Effector memory CD8-positive, alpha-beta T cell (primary cell): ENCODE measurements at regions not wholly inside any gene's neighbourhood (a gene's known extent, or its start where the extent isn't known, plus 50 kb on each side); places are given as distances from the start of the nearest gene placed in this dataset.

ENCODE experiments used
- ATAC-seq: fragments of 150-1000 bp; cut with Tn5 transposase; replicated peaks from 2 replicates; pipeline ENCODE4 v1.10.0; 2021; ENCODE audit warnings: mild to moderate bottlenecking, moderate library complexity
- DNase-seq, 3 experiments: peaks; one replicate each; pipeline ENCODE4 v3.0.0; 2021
- H3K27ac Mint-ChIP-seq, 2 donors: one replicate each; pipeline ENCODE4 v1.8.0; 2022; ENCODE audit warnings: mild to moderate bottlenecking in 2 of 2, mixed read lengths in 2 of 2, moderate library complexity in 2 of 2
- H3K27me3 Mint-ChIP-seq, 2 donors: one replicate each; pipeline ENCODE4 v1.8.0; 2022; ENCODE audit warnings: mixed read lengths in 2 of 2
- H3K36me3 Mint-ChIP-seq: one replicate; pipeline ENCODE4 v1.8.0; 2022; ENCODE audit warnings: mild to moderate bottlenecking, moderate library complexity, mixed read lengths; ENCODE audit not compliant: insufficient read depth
- H3K4me1 Mint-ChIP-seq, 2 donors: one replicate each; pipeline ENCODE4 v1.8.0; 2022; ENCODE audit warnings: low read depth in 2 of 2, mixed read lengths in 2 of 2
- H3K4me3 Mint-ChIP-seq, 2 donors: one replicate each; pipeline ENCODE4 v1.8.0; 2022; ENCODE audit warnings: mild to moderate bottlenecking in 2 of 2, mixed read lengths in 2 of 2, moderate library complexity in 2 of 2
- H3K9me3 Mint-ChIP-seq, 2 donors: one replicate each; pipeline ENCODE4 v1.8.0; 2022; ENCODE audit warnings: mixed read lengths in 2 of 2

DNA sequence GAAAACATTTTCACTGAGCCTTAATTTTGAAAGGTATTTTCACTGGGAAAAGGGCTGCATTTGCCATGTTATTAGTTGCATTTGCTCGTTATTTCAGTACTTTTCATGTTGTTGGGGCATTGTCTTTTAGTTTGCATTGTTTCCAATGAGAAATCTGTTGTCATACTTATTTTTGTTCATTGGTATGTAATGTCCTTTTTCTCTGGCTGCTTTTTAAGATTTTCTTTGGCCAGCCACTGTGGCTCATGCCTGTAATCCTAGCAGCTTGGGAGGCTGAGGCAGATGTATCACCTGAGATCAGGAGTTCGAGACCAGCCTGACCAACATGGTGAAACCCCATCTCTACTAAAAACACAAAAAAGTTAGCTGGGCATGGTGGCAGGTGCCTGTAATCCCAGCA lies 379.9 kb downstream of the SAMD5 start:
- Mint-ChIP-seq H3K4me1 (no peaks in the 10 kb centered on the region), H3K4me3 (no peak overlapping the region), H3K27me3 (no peaks in the 10 kb centered on the region), H3K27ac (no peak overlapping the region), H3K36me3 (no peaks in the 10 kb centered on the region), H3K9me3 (no peaks in the 10 kb centered on the region)
- no peak for ATAC-seq
- no peak for DNase-seq

DNA sequence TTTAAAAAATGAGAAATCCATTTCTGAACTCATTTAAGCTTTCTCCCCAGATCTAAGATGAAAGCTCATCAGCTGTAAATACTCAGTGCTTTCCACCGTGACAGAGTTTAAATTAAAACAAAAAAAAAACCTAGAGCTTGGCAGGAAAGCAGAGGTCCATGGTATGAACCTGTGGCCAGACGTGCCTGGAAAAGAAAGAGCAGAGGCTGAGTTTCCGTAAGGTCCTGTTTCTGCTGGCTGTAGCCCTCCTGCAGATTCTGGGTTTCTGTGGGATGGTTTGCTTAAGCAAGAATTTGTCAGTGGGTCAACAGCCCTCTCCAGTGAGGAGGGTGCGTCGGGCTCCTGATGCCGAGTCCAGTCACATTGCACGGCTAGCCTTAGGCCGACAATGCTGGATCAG lies 383.2 kb downstream of the SAMD5 start:
- no peak overlapping the region for H3K4me3 Mint-ChIP-seq

DNA sequence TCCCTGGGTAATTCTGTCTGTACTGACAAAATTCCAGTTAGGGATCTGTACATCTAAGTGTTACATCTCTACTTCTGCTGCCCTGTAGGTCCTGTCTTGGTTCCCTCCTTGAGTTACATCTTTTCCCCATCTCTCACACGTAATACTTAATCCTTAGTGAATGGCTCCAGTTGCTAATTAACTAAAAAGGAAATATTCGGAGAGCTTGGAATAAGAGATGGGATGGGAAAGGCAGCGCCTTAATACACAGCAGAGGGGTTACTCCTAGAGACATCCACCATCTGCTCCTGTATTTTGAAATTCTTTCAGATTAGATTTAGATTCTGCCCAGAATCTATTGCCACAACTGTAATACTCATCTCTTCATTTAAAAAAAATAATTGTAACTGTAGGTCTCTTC lies 384.0 kb downstream of the SAMD5 start:
- H3K9me3 Mint-ChIP-seq, result peaks cover 0 to 5% of the 10 kb centered on the region in 2 donors
- no peak overlapping the region for H3K4me3 Mint-ChIP-seq
- peaks cover 4% of the 10 kb centered on the region for H3K36me3 Mint-ChIP-seq
- no peaks in the 10 kb centered on the region for H3K27me3 Mint-ChIP-seq
- ATAC-seq (no peak), DNase-seq (no peak)
- H3K27ac Mint-ChIP-seq, result no peak overlapping the region
- no peaks in the 10 kb centered on the region for H3K4me1 Mint-ChIP-seq

More for the DNA sequence above, 383.2 kb downstream of the SAMD5 start:
- Mint-ChIP-seq H3K9me3 (peaks cover 0 to 1% of the 10 kb centered on the region in 2 donors), H3K36me3 (peaks cover 4% of the 10 kb centered on the region), H3K27ac (no peak overlapping the region), H3K27me3 (no peaks in the 10 kb centered on the region), H3K4me1 (no peaks in the 10 kb centered on the region)
- DNase-seq (no peak), ATAC-seq (no peak)

DNA sequence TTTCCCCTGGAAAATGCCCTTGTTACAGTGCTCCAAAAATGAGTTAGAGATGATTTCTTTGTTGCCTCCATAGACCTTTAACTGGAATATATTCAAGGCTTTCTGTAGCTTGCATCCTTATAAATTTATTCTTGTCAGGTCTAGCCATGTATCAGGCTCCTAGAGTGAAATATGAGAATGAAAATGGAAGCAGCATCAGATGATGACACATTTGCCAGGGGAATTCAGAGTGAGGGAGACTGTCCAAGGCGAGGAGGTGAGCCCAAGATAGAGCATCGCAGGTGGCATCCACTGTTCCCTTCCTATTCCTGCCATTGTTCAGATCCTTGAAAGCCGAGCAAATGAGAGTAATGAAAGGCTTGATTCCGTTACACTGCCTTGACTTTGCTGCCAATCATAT lies 386.8 kb downstream of the SAMD5 start:
- Mint-ChIP-seq H3K36me3 (peaks cover 7% of the 10 kb centered on the region), H3K4me1 (no peaks in the 10 kb centered on the region), H3K27ac (no peak overlapping the region), H3K4me3 (no peak overlapping the region), H3K27me3 (no peaks in the 10 kb centered on the region), H3K9me3 (peaks cover 0 to 7% of the 10 kb centered on the region in 2 donors)
- DNase-seq (no peak), ATAC-seq (no peak)

DNA sequence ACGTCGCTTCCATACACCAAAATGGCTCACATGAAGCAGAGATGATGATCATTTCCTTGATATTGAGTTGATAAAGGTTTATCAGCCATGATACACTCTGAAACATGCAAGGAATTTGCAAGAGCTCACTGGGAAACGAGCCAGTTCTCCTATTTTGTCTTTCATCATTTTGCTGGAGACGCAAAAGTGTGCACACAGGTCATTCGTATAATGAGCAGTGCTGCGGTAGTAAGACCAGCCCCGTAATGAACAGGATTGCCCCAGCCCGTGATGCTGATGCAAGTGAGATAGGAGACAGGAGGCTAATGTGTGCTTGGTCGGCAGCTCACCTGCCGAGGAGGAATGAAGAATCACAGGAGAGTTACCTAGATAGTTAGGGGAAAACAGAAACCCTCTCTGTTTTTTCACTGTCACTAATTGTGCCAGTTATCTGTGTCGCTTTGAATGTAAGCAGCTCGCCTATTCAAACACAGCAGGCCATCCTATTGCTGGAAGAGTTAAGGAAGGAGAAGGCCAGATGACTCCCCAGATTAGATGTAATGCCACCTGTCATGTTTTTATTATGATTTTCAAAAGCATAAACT lies 391.8 kb downstream of the SAMD5 start:
- Mint-ChIP-seq H3K27me3 (no peaks in the 10 kb centered on the region), H3K36me3 (peaks cover 4% of the 10 kb centered on the region), H3K27ac (no peak overlapping the region), H3K9me3 (peaks cover 0 to 7% of the 10 kb centered on the region in 2 donors), H3K4me3 (no peak overlapping the region), H3K4me1 (no peaks in the 10 kb centered on the region)
- no peak for DNase-seq
- ATAC-seq, result no peak

DNA sequence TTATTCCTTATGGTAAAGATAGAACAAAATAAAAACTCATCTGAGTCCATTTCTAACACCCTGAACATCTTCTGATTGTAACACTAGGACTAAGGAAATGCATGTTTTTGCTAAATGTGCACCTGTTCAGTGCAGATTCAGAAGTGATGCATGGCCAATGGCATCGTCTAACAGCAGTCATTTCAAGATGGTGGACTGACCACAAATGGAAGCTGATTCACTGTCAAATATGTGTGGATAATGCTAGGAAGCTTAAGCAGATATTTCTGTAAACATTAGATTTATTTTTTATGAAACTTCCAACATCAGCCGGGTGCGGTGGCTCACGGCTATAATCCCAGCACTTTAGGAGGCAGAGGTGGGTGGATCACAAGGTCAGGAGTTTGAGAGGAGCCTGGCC lies 394.8 kb downstream of the SAMD5 start:
- Mint-ChIP-seq H3K4me3 (no peak overlapping the region), H3K9me3 (peaks cover 0 to 2% of the 10 kb centered on the region in 2 donors), H3K27me3 (no peaks in the 10 kb centered on the region), H3K36me3 (peaks cover 3% of the 10 kb centered on the region), H3K4me1 (no peaks in the 10 kb centered on the region), H3K27ac (no peak overlapping the region)
- DNase-seq, result no peak
- ATAC-seq, result no peak

DNA sequence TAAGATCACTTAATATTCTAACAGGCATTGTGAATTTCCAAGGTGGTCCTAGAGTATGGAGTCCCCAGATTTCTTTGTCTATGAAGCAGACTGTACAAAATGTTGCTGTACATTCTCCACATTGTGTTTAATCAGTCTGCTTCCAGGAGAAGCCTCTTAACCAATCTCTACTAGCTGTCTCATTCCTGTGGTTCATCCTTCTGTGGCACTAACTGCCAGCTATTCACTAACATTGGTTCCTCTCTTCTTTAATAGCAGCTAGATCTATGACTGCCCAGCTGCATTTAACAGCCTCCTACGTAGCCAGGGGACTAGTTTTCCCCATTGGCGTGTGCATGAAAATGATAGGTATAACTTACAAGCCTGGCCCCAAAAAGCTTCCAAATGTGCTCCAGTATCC lies 395.4 kb downstream of the SAMD5 start:
- Mint-ChIP-seq H3K36me3 (no peaks in the 10 kb centered on the region), H3K4me3 (no peak overlapping the region), H3K4me1 (no peaks in the 10 kb centered on the region), H3K9me3 (peaks cover 0 to 2% of the 10 kb centered on the region in 2 donors), H3K27me3 (no peaks in the 10 kb centered on the region), H3K27ac (no peak overlapping the region)
- DNase-seq (no peak), ATAC-seq (no peak)

DNA sequence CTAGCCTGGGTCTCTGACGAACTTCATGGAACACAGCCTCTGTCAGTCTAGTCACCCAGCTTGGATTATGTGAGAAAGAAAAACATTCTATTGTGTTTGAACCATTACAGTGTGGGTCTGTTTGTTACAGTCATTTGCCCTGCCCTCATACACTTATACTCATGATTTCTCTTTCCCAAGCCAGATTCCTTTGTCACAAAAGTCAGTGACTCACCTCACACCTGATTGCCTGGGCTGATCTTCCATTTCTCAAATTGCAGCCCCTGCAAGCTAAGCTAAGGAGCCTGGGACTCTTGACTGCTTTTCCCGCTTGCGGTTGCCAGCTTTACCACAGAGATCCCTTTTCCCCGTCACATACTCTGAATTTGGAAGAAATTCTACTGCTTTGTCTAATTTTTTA lies 395.9 kb downstream of the SAMD5 start:
- Mint-ChIP-seq H3K27me3 (no peaks in the 10 kb centered on the region), H3K4me1 (no peaks in the 10 kb centered on the region), H3K4me3 (no peak overlapping the region), H3K9me3 (peaks cover 0 to 2% of the 10 kb centered on the region in 2 donors), H3K36me3 (no peaks in the 10 kb centered on the region), H3K27ac (no peak overlapping the region)
- no peak for ATAC-seq
- no peak for DNase-seq

DNA sequence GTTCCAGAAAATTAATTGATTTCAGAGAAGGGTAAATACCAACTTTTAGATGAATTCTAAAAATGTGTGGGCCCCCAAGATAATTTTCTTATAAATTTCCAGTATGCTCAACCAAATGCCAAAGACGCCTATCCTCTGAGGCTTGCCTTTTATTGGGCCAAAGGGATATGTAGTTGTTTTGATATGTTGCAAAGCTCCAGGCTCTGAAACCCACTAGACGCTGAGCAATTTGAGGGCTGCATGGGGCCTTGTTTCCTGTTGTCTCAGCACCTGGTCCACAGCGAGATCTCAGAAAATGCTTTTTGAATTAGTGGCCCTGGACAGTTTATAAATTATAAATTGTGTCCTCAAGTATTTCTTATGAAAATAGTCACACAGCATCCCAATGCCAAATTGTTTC lies 397.2 kb downstream of the SAMD5 start:
- Mint-ChIP-seq H3K4me3 (no peak overlapping the region), H3K9me3 (no peaks in the 10 kb centered on the region), H3K27ac (no peak overlapping the region), H3K4me1 (no peaks in the 10 kb centered on the region), H3K36me3 (no peaks in the 10 kb centered on the region), H3K27me3 (no peaks in the 10 kb centered on the region)
- DNase-seq (no peak), ATAC-seq (no peak)

DNA sequence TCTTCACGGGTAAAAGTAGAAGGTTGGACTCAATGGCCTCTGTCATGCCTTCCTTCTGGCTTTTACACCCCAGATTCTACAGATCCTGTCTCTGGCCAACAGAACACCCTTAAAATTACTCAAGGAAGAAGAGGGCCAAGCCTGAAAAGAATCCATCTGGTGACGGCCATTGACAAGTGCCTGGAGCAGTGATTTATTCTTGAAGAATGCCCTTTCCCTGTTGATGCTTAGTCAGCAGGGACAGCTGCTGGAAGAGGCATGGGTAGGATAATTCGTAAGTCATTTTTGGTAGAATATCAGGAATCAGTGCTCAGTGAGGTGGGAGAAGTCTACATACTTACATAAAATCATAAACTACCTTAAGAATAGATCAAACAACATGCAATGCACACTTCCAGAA lies 397.9 kb downstream of the SAMD5 start:
- H3K4me1 Mint-ChIP-seq, result no peaks in the 10 kb centered on the region
- no peaks in the 10 kb centered on the region for H3K36me3 Mint-ChIP-seq
- no peaks in the 10 kb centered on the region for H3K9me3 Mint-ChIP-seq
- no peak overlapping the region for H3K27ac Mint-ChIP-seq
- H3K27me3 Mint-ChIP-seq, result no peaks in the 10 kb centered on the region
- no peak overlapping the region for H3K4me3 Mint-ChIP-seq
- ATAC-seq, result no peak
- no peak for DNase-seq

DNA sequence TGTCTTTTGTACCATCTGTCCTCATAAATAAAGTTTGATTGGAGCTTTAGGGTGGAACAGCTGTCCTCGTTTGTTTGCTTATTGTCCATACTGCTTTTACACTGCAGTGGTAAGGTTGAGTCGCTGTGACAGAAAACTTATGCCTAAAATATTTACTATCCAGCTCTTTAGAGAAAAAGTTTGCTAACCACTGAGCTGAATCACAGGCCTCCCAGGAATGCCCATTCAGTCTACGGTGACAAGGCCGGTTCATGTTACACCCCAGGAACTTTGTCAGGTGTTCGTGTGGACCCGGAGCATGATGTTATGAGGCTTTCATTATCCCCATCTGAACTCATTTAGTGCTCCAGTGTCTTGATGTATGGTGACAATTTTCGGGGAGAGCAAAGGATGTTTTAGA lies 401.1 kb downstream of the SAMD5 start:
- ATAC-seq, result no peak
- Mint-ChIP-seq H3K27ac (no peak overlapping the region), H3K4me1 (no peaks in the 10 kb centered on the region), H3K36me3 (no peaks in the 10 kb centered on the region), H3K9me3 (no peaks in the 10 kb centered on the region), H3K4me3 (no peak overlapping the region), H3K27me3 (no peaks in the 10 kb centered on the region)
- no peak for DNase-seq

DNA sequence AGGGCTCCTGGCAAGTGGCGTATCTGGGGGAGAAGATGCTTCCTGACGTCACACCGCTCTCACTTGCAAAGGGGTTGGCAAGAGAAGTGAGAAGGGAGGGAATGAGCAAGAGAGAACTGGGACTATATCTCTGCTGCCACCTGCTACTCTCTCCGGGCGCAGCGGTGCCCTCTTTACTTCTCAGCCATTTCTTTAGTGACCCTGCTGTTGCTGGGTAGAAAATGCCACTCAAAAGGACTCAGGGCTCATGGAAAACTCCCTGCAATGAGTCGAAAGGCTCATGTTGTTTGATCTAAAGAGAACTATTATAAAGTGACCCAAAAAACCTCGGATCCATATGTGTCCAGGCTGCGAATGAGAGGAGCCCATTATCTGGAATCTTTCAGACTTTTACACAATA lies 401.8 kb downstream of the SAMD5 start:
- no peaks in the 10 kb centered on the region for H3K36me3 Mint-ChIP-seq
- H3K4me1 Mint-ChIP-seq, result no peaks in the 10 kb centered on the region
- H3K27me3 Mint-ChIP-seq, result no peaks in the 10 kb centered on the region
- no peaks in the 10 kb centered on the region for H3K9me3 Mint-ChIP-seq
- H3K4me3 Mint-ChIP-seq, result no peak overlapping the region
- ATAC-seq, result no peak
- no peak overlapping the region for H3K27ac Mint-ChIP-seq
- DNase-seq, result no peak

DNA sequence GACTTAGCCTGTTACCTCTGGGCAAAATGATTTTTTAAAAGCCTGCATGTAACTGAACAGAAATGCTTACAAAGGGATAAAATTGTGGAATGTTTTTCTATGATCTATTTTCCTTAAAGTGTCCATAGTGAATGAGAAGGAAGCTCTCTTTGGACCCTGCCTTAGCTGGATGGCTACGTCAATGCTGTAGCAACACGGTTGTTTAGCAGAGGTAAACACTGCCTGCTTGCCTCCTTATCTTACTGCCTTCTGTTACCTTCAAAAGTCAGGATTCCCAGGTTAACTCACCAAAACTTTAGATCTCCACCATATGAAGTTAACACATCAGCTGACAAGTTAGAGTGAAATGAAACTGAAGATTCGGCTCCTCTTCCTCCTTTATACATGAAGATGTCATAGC lies 402.6 kb downstream of the SAMD5 start:
- Mint-ChIP-seq H3K27ac (no peak overlapping the region), H3K4me3 (no peak overlapping the region), H3K9me3 (no peaks in the 10 kb centered on the region), H3K4me1 (no peaks in the 10 kb centered on the region), H3K36me3 (no peaks in the 10 kb centered on the region), H3K27me3 (no peaks in the 10 kb centered on the region)
- ATAC-seq (no peak), DNase-seq (no peak)

DNA sequence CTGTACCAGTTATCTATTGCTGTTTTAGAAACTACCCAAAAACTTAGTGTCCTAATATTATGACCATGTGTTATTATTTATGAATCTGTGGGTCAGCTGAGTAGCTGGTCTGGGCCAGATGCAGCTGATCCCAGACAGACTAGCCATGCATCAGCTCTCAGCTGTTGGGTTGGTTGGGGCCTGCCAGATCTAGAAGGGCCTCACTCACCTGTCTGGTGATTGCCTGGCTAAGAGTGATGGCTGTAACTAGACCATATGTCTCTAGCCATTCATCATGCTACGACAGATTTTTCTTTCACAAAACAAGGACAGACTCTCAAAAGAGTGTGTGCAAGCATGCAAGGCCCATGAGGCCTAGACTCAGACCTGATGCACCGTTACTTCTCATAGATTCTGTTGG lies 403.2 kb downstream of the SAMD5 start:
- ATAC-seq (no peak), DNase-seq (no peak)
- no peak overlapping the region for H3K27ac Mint-ChIP-seq
- no peaks in the 10 kb centered on the region for H3K4me1 Mint-ChIP-seq
- no peaks in the 10 kb centered on the region for H3K36me3 Mint-ChIP-seq
- no peak overlapping the region for H3K4me3 Mint-ChIP-seq
- H3K9me3 Mint-ChIP-seq, result no peaks in the 10 kb centered on the region
- H3K27me3 Mint-ChIP-seq, result no peaks in the 10 kb centered on the region

DNA sequence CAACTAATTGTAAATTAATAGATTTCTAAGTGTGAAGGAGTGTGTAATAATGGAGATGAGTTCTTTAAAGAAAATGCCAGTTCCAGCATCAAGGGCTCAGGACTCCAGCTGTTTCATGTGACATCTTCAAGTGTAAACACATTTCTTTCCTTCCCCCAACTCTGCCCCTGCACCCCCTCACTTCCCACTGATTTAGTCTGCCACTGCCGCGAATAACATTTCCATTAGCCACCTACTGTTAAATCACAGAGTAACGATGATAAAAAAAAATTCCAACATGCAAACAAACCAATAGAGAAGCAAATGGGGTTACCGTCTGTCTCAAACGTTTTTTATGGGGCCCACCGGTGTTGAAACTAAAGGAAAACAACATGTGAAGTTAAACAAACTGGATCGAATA lies 414.3 kb downstream of the SAMD5 start:
- DNase-seq (no peak), ATAC-seq (no peak)
- no peaks in the 10 kb centered on the region for H3K4me1 Mint-ChIP-seq
- H3K9me3 Mint-ChIP-seq, result peaks cover 0 to 1% of the 10 kb centered on the region in 2 donors
- H3K36me3 Mint-ChIP-seq, result no peaks in the 10 kb centered on the region
- H3K4me3 Mint-ChIP-seq, result no peak overlapping the region
- no peaks in the 10 kb centered on the region for H3K27me3 Mint-ChIP-seq
- no peak overlapping the region for H3K27ac Mint-ChIP-seq
